ENCODE measurements at regions not wholly inside any gene's neighbourhood (a gene's known extent, or its start where the extent isn't known, plus 50 kb on each side); places are given as distances from the start of the nearest gene placed in this dataset.
A peak's percentile ranks its signal among the peaks of the same experiment; 100 is the strongest.
"Not testable (repeated sequence)": the region's sequence is repeated elsewhere in the genome, so short reads cannot be mapped to it uniquely, and the experiment has no call there.

- DNase-seq: no peak
These were observed 576.5 kb upstream of the EDIL3 start for GRCh38 chr5:84961193-84961592.

GRCh38 chr5:84961903-84962302 lies 577.2 kb upstream of the EDIL3 start:
- no peak for DNase-seq

GRCh38 chr5:84983093-84983492 lies 598.4 kb upstream of the EDIL3 start:
- DNase-seq: no peak

- DNase-seq: no peak
These were observed 600.5 kb upstream of the EDIL3 start for GRCh38 chr5:84985148-84985547.

- no peak for DNase-seq
These were observed 602.0 kb upstream of the EDIL3 start for GRCh38 chr5:84986688-84987087.

- DNase-seq: no peak
These were observed 616.0 kb upstream of the EDIL3 start for GRCh38 chr5:85000671-85001070.

GRCh38 chr5:85002026-85002425 lies 617.3 kb upstream of the EDIL3 start:
- not testable (repeated sequence) for DNase-seq

- no peak for DNase-seq
These were observed 625.4 kb upstream of the EDIL3 start for GRCh38 chr5:85010014-85010562.

GRCh38 chr5:85017261-85017660 lies 632.6 kb upstream of the EDIL3 start:
- no peak for DNase-seq

- no peak for DNase-seq
These were observed 645.8 kb upstream of the EDIL3 start for GRCh38 chr5:85030316-85031084.

GRCh38 chr5:85049020-85049419 lies 664.3 kb upstream of the EDIL3 start:
- DNase-seq: peak; percentile 47

- DNase-seq: no peak
These were observed 668.1 kb upstream of the EDIL3 start for GRCh38 chr5:85052826-85053225.

GRCh38 chr5:85069659-85070640 lies 685.3 kb upstream of the EDIL3 start:
- no peak for DNase-seq

- DNase-seq: no peak
These were observed 692.9 kb upstream of the EDIL3 start for GRCh38 chr5:85077581-85077980.

- no peak for DNase-seq
These were observed 711.7 kb upstream of the EDIL3 start for GRCh38 chr5:85096421-85096820.

GRCh38 chr5:85108471-85108870 lies 723.8 kb upstream of the EDIL3 start:
- DNase-seq: peak; percentile 2

GRCh38 chr5:85109616-85110015 lies 724.9 kb upstream of the EDIL3 start:
- DNase-seq: no peak

- no peak for DNase-seq
These were observed 747.6 kb upstream of the EDIL3 start for GRCh38 chr5:85132269-85132668.

- DNase-seq: no peak
These were observed 755.8 kb upstream of the EDIL3 start for GRCh38 chr5:85140471-85140870.

GRCh38 chr5:85143138-85143537 lies 758.5 kb upstream of the EDIL3 start:
- DNase-seq: no peak

GRCh38 chr5:85148701-85149100 lies 764.0 kb upstream of the EDIL3 start:
- DNase-seq: no peak

- DNase-seq: no peak
These were observed 774.7 kb upstream of the EDIL3 start for GRCh38 chr5:85159395-85159794.

GRCh38 chr5:85168474-85168873 lies 783.8 kb upstream of the EDIL3 start:
- DNase-seq: no peak

GRCh38 chr5:85170183-85170582 lies 785.5 kb upstream of the EDIL3 start:
- DNase-seq: no peak

All from hematopoietic multipotent progenitor cell treated with erythropoietin and hydrocortisone succinate and interleukin-3 and kit ligand, for 6 days (in vitro differentiated cells).